ENCODE measurements at regions not wholly inside any gene's neighbourhood (a gene's known extent, or its start where the extent isn't known, plus 50 kb on each side); places are given as distances from the start of the nearest gene placed in this dataset.
A peak's percentile ranks its signal among the peaks of the same experiment; 100 is the strongest.

- DNase-seq (peak; percentile 20 to 56 (median 38)), ATAC-seq (peak; percentile 78)
- intact Hi-C loops (cut with DNase I), result no loop called here
- peak in 1 of 3 donors; percentile 27 for TF ChIP-seq POLR2A (IDR thresholded peaks at IDR 0.05)
- TF ChIP-seq CTCF (IDR thresholded peaks at IDR 0.05), result no peak
- 56 to 66% methylated on average over 5 of the region's 5 CpGs for WGBS, 2 donors
- Histone ChIP-seq H3K9me3 (no peaks in the 10 kb centered on the region), H3K36me3 (replicated peaks in 1 of 2; ENCODE audit: insufficient read depth in 1 of 2, low read depth in 2 of 2) (no peaks in the 10 kb centered on the region), H3K27me3 (no peaks in the 10 kb centered on the region), H3K4me1 (peaks cover 4% of the 10 kb centered on the region), H3K27ac (peak overlapping the region in 2 of 4 donors; percentile 12 to 16), H3K4me3 (no peak overlapping the region)
These were observed 176.0 kb downstream of the ACKR3 start for GRCh38 chr2:236745420-236746210.

- no peaks in the 10 kb centered on the region for H3K27me3 ChIP-seq
- H3K4me3 ChIP-seq, result no peak overlapping the region
- intact Hi-C loops (cut with DNase I), result no loop called here
- H3K9me3 ChIP-seq, result no peaks in the 10 kb centered on the region
- no peaks in the 10 kb centered on the region for H3K36me3 ChIP-seq (replicated peaks in 1 of 2; ENCODE audit: insufficient read depth in 1 of 2, low read depth in 2 of 2)
- ATAC-seq, result no peak
- H3K4me1 ChIP-seq, result peaks cover 4% of the 10 kb centered on the region
- no peak overlapping the region for H3K27ac ChIP-seq
- DNase-seq, result no peak
- WGBS, 2 donors, result 84 to 94% methylated on average over 11 of the region's 11 CpGs
- no peak for TF ChIP-seq CTCF (IDR thresholded peaks at IDR 0.05)
- TF ChIP-seq POLR2A (IDR thresholded peaks at IDR 0.05), result no peak
These were observed 177.2 kb downstream of the ACKR3 start for GRCh38 chr2:236746833-236747232.

GRCh38 chr2:236747426-236747825 lies 177.8 kb downstream of the ACKR3 start:
- WGBS, 2 donors, result 87 to 92% methylated on average over 7 of the region's 7 CpGs
- peaks cover 4% of the 10 kb centered on the region for H3K4me1 ChIP-seq
- no peaks in the 10 kb centered on the region for H3K27me3 ChIP-seq
- DNase-seq (no peak), ATAC-seq (no peak)
- intact Hi-C loops (cut with DNase I), result no loop called here
- no peak overlapping the region for H3K4me3 ChIP-seq
- H3K9me3 ChIP-seq, result no peaks in the 10 kb centered on the region
- no peaks in the 10 kb centered on the region for H3K36me3 ChIP-seq (replicated peaks in 1 of 2; ENCODE audit: insufficient read depth in 1 of 2, low read depth in 2 of 2)
- TF ChIP-seq CTCF (IDR thresholded peaks at IDR 0.05) (no peak), POLR2A (IDR thresholded peaks at IDR 0.05) (no peak)
- no peak overlapping the region for H3K27ac ChIP-seq

GRCh38 chr2:236747925-236748324 lies 178.3 kb downstream of the ACKR3 start:
- Histone ChIP-seq H3K4me3 (no peak overlapping the region), H3K9me3 (no peaks in the 10 kb centered on the region), H3K27me3 (no peaks in the 10 kb centered on the region), H3K27ac (no peak overlapping the region), H3K36me3 (replicated peaks in 1 of 2; ENCODE audit: insufficient read depth in 1 of 2, low read depth in 2 of 2) (no peaks in the 10 kb centered on the region), H3K4me1 (peaks cover 4% of the 10 kb centered on the region)
- WGBS, 2 donors, result 94 to 96% methylated on average over 5 of the region's 5 CpGs
- DNase-seq (no peak), ATAC-seq (no peak)
- intact Hi-C loops (cut with DNase I), result no loop called here
- TF ChIP-seq CTCF (IDR thresholded peaks at IDR 0.05) (no peak), POLR2A (IDR thresholded peaks at IDR 0.05) (no peak)

- no peak overlapping the region for H3K4me3 ChIP-seq
- ATAC-seq (no peak), DNase-seq (peak in 1 of 4 donors; percentile 59)
- no peak overlapping the region for H3K27ac ChIP-seq
- no peaks in the 10 kb centered on the region for H3K27me3 ChIP-seq
- TF ChIP-seq POLR2A (IDR thresholded peaks at IDR 0.05), result no peak
- no peak for TF ChIP-seq CTCF (IDR thresholded peaks at IDR 0.05)
- H3K36me3 ChIP-seq (replicated peaks in 1 of 2; ENCODE audit: insufficient read depth in 1 of 2, low read depth in 2 of 2), result no peaks in the 10 kb centered on the region
- H3K9me3 ChIP-seq, result no peaks in the 10 kb centered on the region
- 69 to 85% methylated on average over 9 of the region's 9 CpGs for WGBS, 2 donors
- H3K4me1 ChIP-seq, result peaks cover 4% of the 10 kb centered on the region
- intact Hi-C loops (cut with DNase I), result no loop called here
These were observed 178.8 kb downstream of the ACKR3 start for GRCh38 chr2:236748385-236748784.

Measured in body of pancreas (tissue), 4 donors.